RWPE1 (cell line): ENCODE measurements at regions not wholly inside any gene's neighbourhood (a gene's known extent, or its start where the extent isn't known, plus 50 kb on each side); places are given as distances from the start of the nearest gene placed in this dataset.
"Not testable (repeated sequence)": the region's sequence is repeated elsewhere in the genome, so short reads cannot be mapped to it uniquely, and the experiment has no call there.

Source experiments
- CTCF ChIA-PET: fragments of 350-600 bp; sonication (Branson Sonifier 250); formaldehyde crosslinking; extraction: SDS; loops from one replicate; lab custom pipeline; 2021; lab: Yijun Ruan, JAX
- POLR2A ChIA-PET: fragments of 400-600 bp; formaldehyde crosslinking; extraction: SDS; loops from one replicate; lab custom pipeline; 2020; ENCODE audit warnings: antibody characterized with exemption; ENCODE audit not compliant: low non-redundant PET; lab: Yijun Ruan, JAX
- DNase-seq: peaks from one replicate; pipeline ENCODE4 v3.0.0; 2012; ENCODE audit warnings: low spot score
- H3K27ac ChIP-seq: fragments of 450-650 bp; 2 replicates; pipeline ENCODE4 v1.5.1; 2017
- CTCF ChIP-seq: fragments of 450-650 bp; conservative IDR thresholded peaks from 2 replicates; pipeline ENCODE4 v1.5.1; 2017; ENCODE audit warnings: low read depth, mild to moderate bottlenecking

- POLR2A ChIA-PET: no interaction called here
- H3K27ac ChIP-seq: no peak overlapping the region
- CTCF ChIA-PET: interaction anchor here (0.5 kb wide), 1 partner anchor 332 kb away, joined by 3 read pairs; no protein-coding TSS in a partner anchor
- no peak for DNase-seq
- TF ChIP-seq CTCF: no peak
Measured at GRCh38 chr6:6950373-6951145, 157.2 kb upstream of the RREB1 start.

- ChIA-PET POLR2A (no interaction called here), CTCF (no interaction called here)
- H3K27ac ChIP-seq: no peak overlapping the region
- DNase-seq: no peak
- no peak for TF ChIP-seq CTCF
Measured at GRCh38 chr6:6951355-6951754, 156.4 kb upstream of the RREB1 start.

- H3K27ac ChIP-seq: no peak overlapping the region
- no peak for DNase-seq
- no peak for TF ChIP-seq CTCF
- ChIA-PET POLR2A (no interaction called here), CTCF (no interaction called here)
Measured at GRCh38 chr6:6952484-6952883, 155.3 kb upstream of the RREB1 start.

GRCh38 chr6:6952927-6953326 lies 154.8 kb upstream of the RREB1 start:
- H3K27ac ChIP-seq, CTCF ChIA-PET, DNase-seq, POLR2A ChIA-PET: not testable (repeated sequence)

GRCh38 chr6:6960571-6961251 lies 147.1 kb upstream of the RREB1 start:
- no peak for TF ChIP-seq CTCF
- no peak overlapping the region for H3K27ac ChIP-seq
- CTCF ChIA-PET: interaction anchor here (0.7 kb wide), 1 partner anchor 248 kb away, joined by 3 read pairs; no protein-coding TSS in a partner anchor
- POLR2A ChIA-PET: no interaction called here
- no peak for DNase-seq

- ChIA-PET CTCF (no interaction called here), POLR2A (no interaction called here)
- no peak for TF ChIP-seq CTCF
- H3K27ac ChIP-seq: no peak overlapping the region
- DNase-seq: no peak
Measured at GRCh38 chr6:6962086-6962485, 145.7 kb upstream of the RREB1 start.

GRCh38 chr6:6962699-6963098 lies 145.1 kb upstream of the RREB1 start:
- POLR2A ChIA-PET: no interaction called here
- no peak for DNase-seq
- no peak for TF ChIP-seq CTCF
- CTCF ChIA-PET: no interaction called here
- no peak overlapping the region for H3K27ac ChIP-seq

- CTCF ChIA-PET, POLR2A ChIA-PET, H3K27ac ChIP-seq, DNase-seq: not testable (repeated sequence)
Measured at GRCh38 chr6:6963390-6963789, 144.4 kb upstream of the RREB1 start.
